ENCODE measurements at regions not wholly inside any gene's neighbourhood (a gene's known extent, or its start where the extent isn't known, plus 50 kb on each side); places are given as distances from the start of the nearest gene placed in this dataset.

GRCh38 chr2:205937211-205937610 lies 148.8 kb downstream of the INO80D start:
- no peak for DNase-seq
- H3K4me1 Mint-ChIP-seq (ENCODE audit: low read depth) = no peaks in the 10 kb centered on the region
- H3K9me3 Mint-ChIP-seq = no peaks in the 10 kb centered on the region
- no peaks in the 10 kb centered on the region for H3K36me3 Mint-ChIP-seq (ENCODE audit: low read depth)
- H3K4me3 Mint-ChIP-seq = no peak overlapping the region
- peaks cover 10% of the 10 kb centered on the region for H3K27me3 Mint-ChIP-seq (ENCODE audit: insufficient read depth)
- no peak for TF ChIP-seq CTCF (IDR thresholded peaks at IDR 0.05)
- no peak overlapping the region for H3K27ac Mint-ChIP-seq

- no peaks in the 10 kb centered on the region for H3K4me1 Mint-ChIP-seq (ENCODE audit: low read depth)
- TF ChIP-seq CTCF (IDR thresholded peaks at IDR 0.05) = no peak
- H3K36me3 Mint-ChIP-seq (ENCODE audit: low read depth) = no peaks in the 10 kb centered on the region
- no peak for DNase-seq
- H3K9me3 Mint-ChIP-seq = no peaks in the 10 kb centered on the region
- no peak overlapping the region for H3K27ac Mint-ChIP-seq
- peaks cover 10% of the 10 kb centered on the region for H3K27me3 Mint-ChIP-seq (ENCODE audit: insufficient read depth)
- no peak overlapping the region for H3K4me3 Mint-ChIP-seq
Measured at GRCh38 chr2:205936446-205936845, 149.5 kb downstream of the INO80D start.

DNA sequence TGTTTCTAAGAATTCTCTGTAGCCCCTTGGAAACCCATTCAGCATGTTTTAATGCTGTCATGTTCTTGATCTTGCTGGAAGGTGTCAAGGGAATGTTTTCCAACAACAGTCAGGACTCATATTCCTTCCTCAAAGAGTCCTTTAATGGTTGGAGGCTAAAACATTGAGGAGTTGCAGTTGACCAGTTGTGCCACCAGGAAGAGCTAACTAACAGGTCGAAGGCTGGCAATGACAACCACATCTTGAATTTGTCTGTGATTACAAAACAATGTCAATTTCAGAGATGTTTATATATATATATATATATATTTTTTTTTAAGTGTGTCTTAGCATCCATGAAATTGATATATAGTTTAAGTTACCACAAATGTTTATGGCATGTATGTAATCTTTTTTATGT lies 151.5 kb downstream of the INO80D start:
- H3K27ac Mint-ChIP-seq = no peak overlapping the region
- H3K27me3 Mint-ChIP-seq (ENCODE audit: insufficient read depth) = peaks cover 10% of the 10 kb centered on the region
- peak; percentile 54 for TF ChIP-seq CTCF (IDR thresholded peaks at IDR 0.05)
- peak; percentile 11 for DNase-seq
- H3K36me3 Mint-ChIP-seq (ENCODE audit: low read depth) = no peaks in the 10 kb centered on the region
- no peaks in the 10 kb centered on the region for H3K9me3 Mint-ChIP-seq
- peaks cover 18% of the 10 kb centered on the region for H3K4me1 Mint-ChIP-seq (ENCODE audit: low read depth)
- no peak overlapping the region for H3K4me3 Mint-ChIP-seq

DNA sequence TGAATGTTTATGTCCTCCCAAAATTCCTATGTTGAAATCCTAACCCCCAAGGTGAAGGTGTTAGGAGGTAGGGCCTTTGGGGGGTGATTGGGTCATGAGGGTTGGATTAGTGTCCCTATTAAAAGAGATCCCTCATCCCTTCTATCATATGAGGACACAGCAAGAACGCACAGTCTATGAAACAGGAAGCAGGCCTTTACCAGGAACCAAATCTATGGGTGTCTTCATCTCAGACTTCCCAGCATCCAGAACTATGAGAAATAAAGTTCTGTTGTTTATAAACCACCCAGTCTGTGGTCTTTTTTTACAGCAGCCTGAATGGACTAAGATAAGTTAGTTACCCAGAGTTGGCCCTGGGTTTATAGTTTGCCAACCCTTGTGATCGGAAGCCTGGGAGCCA lies 153.1 kb downstream of the INO80D start:
- no peak overlapping the region for H3K4me3 Mint-ChIP-seq
- H3K9me3 Mint-ChIP-seq = no peaks in the 10 kb centered on the region
- no peaks in the 10 kb centered on the region for H3K36me3 Mint-ChIP-seq (ENCODE audit: low read depth)
- H3K27me3 Mint-ChIP-seq (ENCODE audit: insufficient read depth) = peaks cover 9% of the 10 kb centered on the region
- H3K4me1 Mint-ChIP-seq (ENCODE audit: low read depth) = peaks cover 18% of the 10 kb centered on the region
- H3K27ac Mint-ChIP-seq = no peak overlapping the region
- no peak for DNase-seq
- TF ChIP-seq CTCF (IDR thresholded peaks at IDR 0.05) = no peak

GRCh38 chr2:205931388-205931787 lies 154.6 kb downstream of the INO80D start:
- peaks cover 5% of the 10 kb centered on the region for H3K27me3 Mint-ChIP-seq (ENCODE audit: insufficient read depth)
- DNase-seq = peak; percentile 28

More at GRCh38 chr2:205931388-205931787, 154.6 kb downstream of the INO80D start:
- Mint-ChIP-seq H3K9me3 (no peaks in the 10 kb centered on the region), H3K4me1 (ENCODE audit: low read depth) (peaks cover 22% of the 10 kb centered on the region), H3K27ac (peak overlapping the region; percentile 56), H3K4me3 (peak overlapping the region; percentile 84), H3K36me3 (ENCODE audit: low read depth) (no peaks in the 10 kb centered on the region)
- TF ChIP-seq CTCF (IDR thresholded peaks at IDR 0.05) = no peak

All from HFFc6 (cell line).